Activated CD8-positive, alpha-beta T cell treated with anti-CD3 and anti-CD28 coated beads, Interleukin-2, amount 10 ng/mL, durations not matched to agents 7 days and 5 days (primary cell): ENCODE measurements at regions not wholly inside any gene's neighbourhood (a gene's known extent, or its start where the extent isn't known, plus 50 kb on each side); places are given as distances from the start of the nearest gene placed in this dataset.

Experiments used
- ATAC-seq: fragments of 150-1000 bp; cut with Tn5 transposase; one replicate; pipeline ENCODE4 v1.10.0; 2021; ENCODE audit warnings: moderate library complexity
- CTCF ChIA-PET: fragments of 350-600 bp; sonication (Branson Sonifier 250); formaldehyde crosslinking; loops from one replicate; lab custom pipeline; 2021; ENCODE audit warnings: antibody characterized with exemption; lab: Charles Lee
- POLR2A ChIA-PET: fragments of 350-600 bp; sonication (Branson Sonifier 250); formaldehyde crosslinking; loops from one replicate; lab custom pipeline; 2021; ENCODE audit warnings: antibody characterized with exemption; lab: Charles Lee
- DNase-seq: peaks from one replicate; pipeline ENCODE4 v3.0.0-alpha.2; 2020
- H3K27ac Mint-ChIP-seq: one replicate; pipeline ENCODE4 v1.8.0; 2021; ENCODE audit warnings: mild to moderate bottlenecking, mixed read lengths
- H3K27me3 Mint-ChIP-seq: one replicate; pipeline ENCODE4 v1.8.0; 2021; ENCODE audit warnings: low read depth, mixed read lengths
- H3K36me3 Mint-ChIP-seq: one replicate; pipeline ENCODE4 v1.8.0; 2021; ENCODE audit warnings: low read depth, mixed read lengths
- H3K4me1 Mint-ChIP-seq: one replicate; pipeline ENCODE4 v1.8.0; 2021; ENCODE audit warnings: low read depth, mixed read lengths
- H3K4me3 Mint-ChIP-seq: one replicate; pipeline ENCODE4 v1.8.0; 2021; ENCODE audit warnings: mild to moderate bottlenecking, mixed read lengths
- H3K9me3 Mint-ChIP-seq: one replicate; pipeline ENCODE4 v1.8.0; 2022; ENCODE audit warnings: mixed read lengths; ENCODE audit not compliant: insufficient read depth

GRCh38 chr5:95334900-95335538 is 50.1 kb upstream of the MCTP1 start:
- ChIA-PET CTCF (no interaction called here), POLR2A (no interaction called here)
- H3K9me3 Mint-ChIP-seq = no peaks in the 10 kb centered on the region
- H3K4me1 Mint-ChIP-seq = no peaks in the 10 kb centered on the region
- H3K4me3 Mint-ChIP-seq = no peak overlapping the region
- H3K36me3 Mint-ChIP-seq = no peaks in the 10 kb centered on the region
- no peaks in the 10 kb centered on the region for H3K27me3 Mint-ChIP-seq
- DNase-seq (no peak), ATAC-seq (no peak)
- peak overlapping the region; percentile 41 for H3K27ac Mint-ChIP-seq
